T-helper 2 cell (primary cell): ENCODE measurements at regions not wholly inside any gene's neighbourhood (a gene's known extent, or its start where the extent isn't known, plus 50 kb on each side); places are given as distances from the start of the nearest gene placed in this dataset.
"Not testable (repeated sequence)": the region's sequence is repeated elsewhere in the genome, so short reads cannot be mapped to it uniquely, and the experiment has no call there.

Source experiments
- DNase-seq, 5 experiments: peaks; one replicate each; pipeline versions ENCODE4 v3.0.0 to v3.0.0-alpha.2; 2012 to 2022

DNA sequence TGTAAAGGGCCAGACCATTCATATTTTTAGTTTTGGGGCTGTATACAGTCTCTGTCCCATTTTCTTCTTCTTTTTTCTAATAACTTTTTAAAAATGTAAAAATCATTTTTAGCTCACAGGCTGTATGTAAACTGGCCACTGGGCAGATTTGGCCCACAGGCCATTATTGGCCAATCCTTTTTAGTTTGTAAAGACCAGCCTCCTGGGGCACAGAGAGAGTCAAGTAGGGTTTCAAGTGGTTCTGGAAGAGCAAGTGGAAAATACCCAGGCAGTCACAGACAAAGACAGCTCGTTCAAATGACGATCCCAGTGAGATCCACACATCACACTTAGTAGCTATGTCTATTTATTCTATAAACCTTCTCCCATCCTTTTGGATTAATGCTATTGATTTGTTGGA lies 150.2 kb upstream of the ARHGAP20 start:
- DNase-seq: no peak

DNA sequence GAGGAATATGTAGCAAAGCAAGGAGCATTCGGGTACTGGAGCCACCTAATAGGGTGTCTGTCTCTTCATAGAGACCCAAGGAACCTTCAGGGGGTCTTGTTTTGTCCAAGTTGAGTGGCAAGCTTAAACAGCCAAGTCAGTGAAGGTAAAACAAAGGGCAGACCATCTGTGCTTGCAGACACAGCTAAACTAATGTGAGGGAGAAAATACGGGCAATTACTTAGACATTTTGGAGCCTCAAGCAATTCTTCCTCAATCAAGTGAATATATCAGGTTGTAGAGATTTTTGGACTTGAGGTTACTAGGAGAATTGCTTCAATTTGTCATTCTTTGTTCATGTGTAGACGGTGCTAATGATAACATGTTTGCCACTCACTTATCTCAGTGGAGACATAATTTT lies 148.2 kb upstream of the ARHGAP20 start:
- no peak for DNase-seq

GRCh38 chr11:110859998-110860397 lies 147.8 kb upstream of the ARHGAP20 start:
- no peak for DNase-seq

DNA sequence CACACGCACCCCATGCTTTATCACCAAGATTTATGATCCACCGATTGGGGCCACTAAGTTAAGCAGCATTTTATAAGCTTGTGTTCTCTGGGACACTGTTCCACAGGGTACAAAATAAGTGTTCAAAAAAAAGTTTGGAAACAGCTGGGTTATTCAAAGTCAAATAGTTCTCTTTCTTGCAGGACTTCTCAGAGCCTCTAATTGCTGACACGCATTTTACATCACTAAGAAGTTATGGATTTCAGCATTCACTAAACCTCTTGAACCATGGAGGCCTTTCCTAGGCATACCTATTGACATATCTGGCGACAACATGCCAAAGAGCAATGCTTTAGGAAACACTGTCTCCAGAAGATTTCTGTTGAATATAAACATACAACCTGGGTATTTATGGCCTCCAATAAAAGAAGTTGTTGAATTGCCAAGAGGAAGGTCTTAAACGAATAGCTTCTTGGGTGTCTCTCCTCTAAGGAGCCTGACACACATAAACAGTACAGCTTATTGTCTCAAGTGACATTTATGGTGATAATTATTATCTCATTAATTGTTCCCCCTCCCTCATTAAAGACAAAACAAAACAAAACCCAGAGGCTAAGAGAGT lies 147.1 kb upstream of the ARHGAP20 start:
- no peak for DNase-seq

GRCh38 chr11:110858547-110858921 lies 146.3 kb upstream of the ARHGAP20 start:
- DNase-seq: no peak

DNA sequence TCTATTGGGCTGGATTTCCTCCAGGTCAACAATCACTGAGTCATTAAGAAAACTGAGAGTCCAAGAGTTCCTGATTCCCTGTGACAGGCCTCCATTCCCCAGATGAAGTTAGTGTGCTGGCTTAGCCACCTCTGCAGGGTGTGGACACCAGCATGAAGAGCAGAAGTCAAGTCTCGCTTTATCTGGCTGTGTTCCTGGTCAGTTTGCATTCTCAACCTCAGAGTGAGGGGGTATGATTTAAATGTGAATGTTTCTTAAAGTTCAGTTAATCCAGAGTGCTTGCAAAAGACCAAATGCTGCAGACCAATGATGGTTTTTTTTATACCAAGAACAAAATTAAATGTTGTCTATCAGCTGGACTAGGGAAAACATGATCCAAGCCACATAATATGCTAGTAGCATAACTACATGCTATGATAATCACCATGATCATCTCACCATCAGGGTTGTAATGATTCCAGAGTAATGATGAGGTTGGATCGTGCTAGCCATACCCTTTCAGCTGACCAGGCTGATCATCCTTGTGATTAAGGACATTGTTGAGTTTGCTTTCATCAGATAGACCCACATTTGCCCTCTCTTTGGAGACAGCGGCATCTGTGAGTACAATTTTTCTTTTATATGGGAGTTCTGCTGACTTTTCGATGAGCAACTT lies 145.8 kb upstream of the ARHGAP20 start:
- no peak for DNase-seq

- DNase-seq: no peak
Observed at GRCh38 chr11:110856996-110857812, 145.0 kb upstream of the ARHGAP20 start.

DNA sequence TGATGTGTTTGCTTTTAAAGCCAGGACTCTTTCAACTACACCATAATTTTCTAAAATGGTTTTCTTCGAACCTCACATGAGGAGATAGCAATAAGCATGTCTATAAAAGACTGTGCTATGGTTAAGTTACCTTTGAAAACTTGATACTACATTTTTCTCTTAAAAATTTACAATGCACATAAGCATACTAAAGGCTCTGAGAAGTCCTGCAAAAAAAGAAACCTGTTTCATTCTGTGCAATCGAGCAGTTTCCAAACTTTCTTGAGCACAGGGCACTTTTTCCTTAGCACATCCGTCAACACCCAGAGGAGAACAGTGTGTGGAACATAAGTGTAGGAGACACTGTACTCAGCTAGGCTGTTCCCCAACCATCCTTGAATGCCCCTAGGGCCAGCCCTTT lies 144.1 kb upstream of the ARHGAP20 start:
- DNase-seq: no peak

DNA sequence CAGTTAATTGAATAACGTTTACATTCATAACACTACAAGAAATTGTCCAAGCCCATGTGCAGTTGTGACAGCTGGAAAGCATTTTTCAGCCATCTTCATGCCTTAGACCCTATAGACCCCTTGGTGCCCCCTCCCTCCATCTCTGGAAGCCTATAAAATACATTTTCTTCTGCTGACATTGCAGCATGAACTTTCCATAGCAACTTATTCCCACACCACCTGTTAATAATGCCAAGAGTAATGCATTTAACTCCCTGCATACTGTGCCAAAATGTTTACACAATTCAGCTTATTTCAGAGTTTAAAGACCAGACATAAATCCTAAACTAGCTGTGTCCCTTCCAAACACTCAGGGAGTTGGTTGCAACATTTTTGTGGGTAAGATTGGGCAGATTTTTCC lies 143.0 kb upstream of the ARHGAP20 start:
- no peak for DNase-seq

DNA sequence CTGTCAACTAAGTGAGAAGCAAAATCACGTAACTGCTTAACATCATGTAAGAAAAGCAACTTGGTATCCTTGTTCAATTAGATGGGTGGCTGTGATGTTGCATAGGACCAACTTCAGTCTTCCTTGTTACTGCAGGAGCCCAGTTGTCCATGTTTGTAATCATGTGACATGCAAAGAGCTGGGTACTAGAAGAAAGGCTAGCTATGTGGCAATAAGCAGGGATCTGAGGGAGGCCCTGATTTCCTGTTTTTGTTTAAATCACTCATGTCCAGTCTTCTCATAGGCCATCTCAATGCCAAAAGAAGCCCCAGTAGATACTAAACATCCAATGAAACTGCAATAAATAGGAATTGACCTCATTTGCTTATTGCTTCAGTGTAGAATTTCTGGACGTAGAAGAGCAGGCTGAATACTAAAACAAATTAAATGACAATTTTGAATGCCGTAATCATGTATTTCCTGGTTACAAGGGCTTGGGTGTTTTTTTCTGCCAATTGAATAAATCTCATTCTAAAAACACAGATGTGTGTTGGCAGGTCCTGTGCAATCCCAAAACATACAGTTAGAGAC lies 140.8 kb upstream of the ARHGAP20 start:
- DNase-seq: no peak

- DNase-seq: no peak
Observed at GRCh38 chr11:110850846-110851245, 138.6 kb upstream of the ARHGAP20 start.

- DNase-seq: not testable (repeated sequence)
Observed at GRCh38 chr11:110843053-110843452, 130.8 kb upstream of the ARHGAP20 start.

- DNase-seq: no peak
Observed at GRCh38 chr11:110838808-110839207, 126.6 kb upstream of the ARHGAP20 start.

DNA sequence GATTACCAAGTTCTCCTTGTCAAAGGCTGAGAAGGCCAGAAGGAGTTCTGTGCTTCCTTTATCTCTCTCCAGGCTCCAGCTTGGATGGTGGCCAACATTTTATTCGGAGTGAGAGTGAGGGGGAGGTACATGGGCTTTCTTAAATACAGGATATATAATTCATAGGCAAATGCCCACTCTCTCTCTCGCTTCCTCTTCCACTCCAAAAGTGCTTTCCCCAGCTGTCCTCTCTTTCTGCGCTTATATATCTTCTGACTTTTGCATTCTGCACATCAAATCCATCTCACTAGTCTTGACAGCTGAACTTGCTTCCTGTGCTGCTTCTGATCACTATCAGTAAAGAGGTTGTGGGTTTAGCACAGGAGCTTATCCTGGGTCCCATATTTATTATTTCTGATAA lies 125.4 kb upstream of the ARHGAP20 start:
- DNase-seq: peak in 1 of 5 experiments; percentile 35

DNA sequence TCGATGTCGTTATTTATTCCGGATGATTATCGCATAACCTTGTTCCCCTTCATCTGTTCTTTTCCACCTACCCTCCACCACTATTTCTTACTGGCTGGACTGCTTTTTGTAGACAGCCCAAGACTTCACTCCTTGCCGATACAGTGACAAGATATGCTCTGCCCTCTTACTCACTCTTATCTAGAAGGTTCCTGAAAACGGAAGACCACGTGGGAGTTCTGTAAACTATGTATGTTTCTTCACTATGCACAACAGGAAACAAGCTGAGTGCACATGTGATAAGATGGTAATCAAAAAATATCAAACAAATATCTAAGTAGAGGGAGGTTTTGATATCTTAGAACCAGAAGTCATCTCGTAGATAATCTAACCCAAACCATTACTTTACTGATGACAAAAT lies 122.9 kb upstream of the ARHGAP20 start:
- DNase-seq: peak in 1 of 5 experiments; percentile 17

DNA sequence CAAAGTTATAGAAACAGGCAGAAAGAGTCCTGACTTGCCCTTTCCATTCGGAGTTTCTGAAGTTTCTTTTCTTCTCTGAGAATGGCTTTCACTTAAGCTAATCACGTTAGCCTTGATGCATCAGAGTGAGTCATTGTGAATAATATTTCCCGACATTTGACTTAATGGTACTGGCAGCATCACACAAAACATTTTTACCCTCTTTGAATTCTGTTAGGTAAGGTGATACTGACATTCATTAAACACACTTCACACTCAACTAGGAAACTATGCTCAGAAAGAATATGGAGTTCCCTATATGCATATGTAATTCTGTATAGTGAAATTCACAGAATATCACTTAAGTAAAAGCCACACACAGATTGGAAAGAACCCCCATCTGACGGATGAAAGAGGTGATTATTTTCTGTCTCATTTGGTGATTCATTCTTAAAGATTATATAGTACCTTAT lies 120.8 kb upstream of the ARHGAP20 start:
- no peak for DNase-seq

GRCh38 chr11:110832539-110832938 lies 120.3 kb upstream of the ARHGAP20 start:
- DNase-seq: no peak

DNA sequence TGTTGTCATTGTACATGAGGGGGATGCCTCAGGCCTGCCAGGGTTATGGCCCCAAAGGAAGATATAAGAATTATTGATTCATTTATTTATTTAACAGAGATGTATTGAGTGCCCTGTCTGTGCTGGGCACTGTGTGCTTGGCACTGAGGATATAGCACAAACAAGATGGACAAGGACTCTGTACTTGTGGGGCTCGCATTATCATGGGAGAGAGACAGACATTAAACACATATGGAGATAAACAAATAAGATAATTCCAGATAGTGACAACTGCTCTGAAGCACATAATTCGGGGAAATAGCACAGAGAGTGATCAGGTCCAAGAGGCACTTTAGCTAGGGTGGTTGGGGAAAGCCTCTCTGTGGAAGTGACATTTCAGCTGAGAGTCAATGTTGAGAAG lies 119.8 kb upstream of the ARHGAP20 start:
- DNase-seq: no peak

GRCh38 chr11:110830747-110831146 lies 118.5 kb upstream of the ARHGAP20 start:
- DNase-seq: no peak

DNA sequence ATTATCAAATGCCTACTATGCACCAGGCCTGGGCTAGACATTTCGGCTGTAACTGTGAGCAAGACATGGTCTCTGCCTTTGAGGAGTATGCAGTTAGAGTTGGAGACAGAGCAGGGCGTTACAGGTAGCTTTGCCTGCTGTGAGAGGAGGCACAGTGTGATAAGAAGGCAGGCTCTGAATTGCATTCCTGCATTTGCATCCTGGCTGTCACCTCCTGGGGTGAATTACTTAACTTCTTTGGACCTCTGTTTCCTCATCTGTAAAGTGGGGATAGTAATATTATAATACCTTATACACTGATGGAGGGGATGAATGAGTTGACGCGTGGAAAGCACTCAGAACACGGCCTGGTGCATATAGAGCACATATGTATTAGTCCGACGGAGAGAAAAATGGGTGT lies 118.1 kb upstream of the ARHGAP20 start:
- DNase-seq: no peak

DNA sequence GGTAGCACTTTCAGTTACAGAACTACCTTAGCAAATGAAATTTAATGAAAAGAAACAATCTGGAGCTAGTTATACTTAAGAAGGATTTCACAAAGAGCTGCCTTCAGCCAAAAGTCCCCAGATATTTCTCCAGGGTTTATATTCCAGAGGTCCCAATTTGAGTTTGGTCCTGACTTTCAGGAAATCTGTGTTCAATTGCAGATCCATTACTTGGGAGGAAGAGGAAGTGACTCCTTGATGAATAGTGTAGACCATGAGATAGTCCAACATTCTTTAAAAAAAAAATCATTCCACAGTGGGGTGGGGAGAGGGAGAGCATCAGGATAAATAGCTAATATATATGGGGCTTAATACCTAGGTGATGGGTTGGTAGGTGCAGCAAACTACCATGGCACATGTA lies 117.6 kb upstream of the ARHGAP20 start:
- DNase-seq: no peak

GRCh38 chr11:110828086-110828485 lies 115.8 kb upstream of the ARHGAP20 start:
- no peak for DNase-seq

GRCh38 chr11:110827276-110827675 lies 115.0 kb upstream of the ARHGAP20 start:
- no peak for DNase-seq
